GM21717 (cell line): ENCODE measurements at regions not wholly inside any gene's neighbourhood (a gene's known extent, or its start where the extent isn't known, plus 50 kb on each side); places are given as distances from the start of the nearest gene placed in this dataset.
"Not testable (repeated sequence)": the region's sequence is repeated elsewhere in the genome, so short reads cannot be mapped to it uniquely, and the experiment has no call there.

Experiments used
- ATAC-seq: cut with Tn5 transposase; IDR thresholded peaks from one replicate; pipeline ENCODE4 v1.9.1; 2021; ENCODE audit warnings: mild to moderate bottlenecking, moderate library complexity; ENCODE audit not compliant: unreplicated experiment

DNA sequence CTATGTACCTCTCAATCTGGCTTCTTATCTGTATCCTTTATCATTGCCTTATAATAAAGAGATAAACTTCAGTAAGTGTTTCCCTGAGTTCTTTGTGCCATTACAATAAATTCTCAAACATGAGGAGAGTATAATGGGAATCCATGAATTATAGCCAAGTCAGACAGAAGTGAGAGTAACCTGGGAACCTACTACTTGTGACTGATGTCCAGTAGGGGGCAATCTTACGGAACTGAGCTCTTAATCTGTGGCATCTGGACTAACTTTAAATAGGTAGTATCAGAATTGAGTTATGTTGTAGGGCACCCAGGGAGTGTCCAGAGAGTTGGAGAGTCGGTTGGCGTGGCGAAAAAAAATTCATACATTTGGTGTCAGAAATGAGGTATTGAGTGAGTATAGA is 542.6 kb downstream of the ZBBX start:
- peak; percentile 90 for ATAC-seq

DNA sequence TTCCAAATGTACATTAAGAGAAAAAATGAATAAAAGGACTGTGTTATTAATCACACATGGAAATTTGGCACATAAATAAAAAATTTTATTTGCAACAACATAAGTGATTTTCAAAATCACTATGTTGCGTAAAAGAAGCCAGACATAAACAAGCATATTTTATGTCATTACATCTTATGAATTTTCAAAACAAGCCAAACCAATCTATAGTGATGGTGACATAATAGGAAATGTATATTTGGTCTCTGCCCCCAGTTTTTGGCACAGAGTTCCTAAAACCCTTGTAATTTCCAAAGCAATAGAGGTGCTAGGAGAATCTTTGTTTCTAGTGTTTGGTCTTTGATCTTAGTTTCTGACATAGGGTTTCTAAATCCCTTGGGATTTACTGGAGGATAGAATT is 543.3 kb downstream of the ZBBX start:
- ATAC-seq: no peak

DNA sequence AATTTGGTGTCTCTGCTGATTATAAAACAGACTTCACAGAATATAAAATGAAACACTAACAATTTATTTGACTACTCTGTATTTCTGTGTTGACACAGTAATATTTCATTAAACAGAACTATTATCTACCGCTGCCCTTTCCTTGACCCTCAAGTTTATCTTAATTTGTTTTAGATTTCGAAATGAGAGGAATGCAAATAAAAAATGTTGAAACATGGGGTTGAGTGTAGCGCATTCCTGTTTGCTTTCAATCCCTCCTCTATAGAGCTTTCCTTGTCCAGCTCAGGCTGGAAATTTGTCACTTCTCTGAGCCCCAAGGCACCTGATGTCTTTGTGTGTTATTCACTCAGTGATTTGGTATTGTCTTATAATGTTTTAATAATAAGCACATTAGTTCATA is 550.2 kb downstream of the ZBBX start:
- no peak for ATAC-seq

DNA sequence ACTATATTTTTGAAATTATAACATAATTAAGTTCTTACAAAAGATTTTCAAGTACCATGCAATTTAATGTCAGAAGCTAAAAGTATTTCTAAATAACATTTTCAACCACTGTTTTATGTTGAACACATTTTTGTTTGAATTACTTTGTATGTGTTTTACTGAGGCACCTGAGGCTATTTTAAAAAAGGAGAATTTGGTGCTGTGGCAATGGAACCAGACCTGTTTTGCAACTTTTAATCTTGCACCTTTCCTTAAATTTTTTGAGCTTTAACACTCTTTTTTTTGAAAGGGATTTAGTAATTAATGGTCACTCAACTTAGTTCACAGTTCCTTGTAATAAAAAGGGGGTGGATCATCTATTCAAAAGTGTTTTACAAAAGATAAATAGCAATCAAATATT is 561.6 kb downstream of the ZBBX start:
- ATAC-seq: no peak

DNA sequence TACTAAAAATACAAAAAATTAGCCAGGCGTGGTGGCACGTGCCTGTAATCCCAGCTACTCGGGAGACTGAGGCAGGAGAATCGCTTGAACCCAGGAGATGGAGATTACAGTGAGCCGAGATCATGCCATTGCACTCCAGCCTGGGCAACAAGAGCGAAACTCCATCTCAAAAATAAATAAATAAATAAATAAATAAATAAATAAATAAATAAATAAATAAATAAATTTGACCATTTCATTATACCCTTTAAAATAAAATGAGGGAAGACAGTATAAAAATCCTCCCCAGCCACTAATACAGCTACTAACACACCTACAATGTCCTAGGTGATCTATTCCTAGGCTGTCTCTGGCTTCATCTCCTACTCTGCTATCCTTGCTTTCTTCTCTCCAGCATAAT is 562.8 kb downstream of the ZBBX start:
- not testable (repeated sequence) for ATAC-seq

DNA sequence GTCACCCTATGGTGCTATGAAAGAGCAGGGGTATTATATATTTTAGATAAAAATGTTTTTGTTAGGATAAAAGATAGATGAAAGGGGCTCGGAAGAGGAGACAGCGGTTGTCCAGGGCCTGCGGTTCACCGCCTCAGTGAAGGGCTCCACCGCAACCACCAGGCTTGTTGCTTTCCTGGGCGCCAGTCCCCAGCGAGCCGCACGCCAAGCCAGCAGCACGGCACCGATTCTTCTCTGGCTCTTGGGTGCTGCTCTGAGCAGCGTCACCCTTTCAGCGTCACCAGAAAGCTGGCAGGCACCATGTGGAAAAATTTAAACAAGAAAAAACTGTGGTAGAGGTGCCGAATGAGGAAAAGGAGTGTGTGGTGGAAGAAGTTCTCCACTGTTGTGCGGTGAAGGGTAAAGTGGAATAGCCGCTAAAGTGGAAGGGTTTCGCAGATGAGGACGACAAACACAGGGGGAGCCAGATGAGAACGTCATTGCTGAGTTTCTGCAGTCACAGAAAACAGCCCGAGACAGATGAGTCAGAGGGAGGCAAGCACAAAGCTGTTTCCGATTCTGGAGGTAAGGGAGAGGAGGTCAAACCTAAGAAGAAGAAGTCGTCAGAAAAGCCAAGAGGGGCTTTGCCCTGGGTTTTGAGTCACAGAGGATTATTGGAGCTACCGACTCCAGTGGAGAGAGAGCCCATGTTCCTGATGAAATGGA is 569.2 kb downstream of the ZBBX start:
- ATAC-seq: no peak

DNA sequence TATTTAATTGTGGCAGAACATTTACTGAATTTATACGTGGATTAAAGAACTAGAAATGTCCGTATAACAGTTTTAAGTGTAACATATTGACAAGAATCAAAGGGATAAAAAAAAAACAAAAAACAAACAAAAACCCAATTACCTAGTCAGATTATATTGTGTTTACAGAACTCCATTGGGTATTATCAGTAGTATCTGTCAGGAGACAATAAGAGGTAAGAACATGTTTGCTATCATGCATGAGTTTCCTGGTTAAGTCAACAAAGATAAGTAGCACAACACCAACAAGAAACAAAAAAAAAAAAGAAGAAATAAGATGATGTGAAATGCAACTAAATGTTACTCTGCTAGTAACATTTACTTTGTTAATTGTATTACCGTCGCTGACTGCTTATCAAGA is 570.6 kb downstream of the ZBBX start:
- ATAC-seq: no peak

DNA sequence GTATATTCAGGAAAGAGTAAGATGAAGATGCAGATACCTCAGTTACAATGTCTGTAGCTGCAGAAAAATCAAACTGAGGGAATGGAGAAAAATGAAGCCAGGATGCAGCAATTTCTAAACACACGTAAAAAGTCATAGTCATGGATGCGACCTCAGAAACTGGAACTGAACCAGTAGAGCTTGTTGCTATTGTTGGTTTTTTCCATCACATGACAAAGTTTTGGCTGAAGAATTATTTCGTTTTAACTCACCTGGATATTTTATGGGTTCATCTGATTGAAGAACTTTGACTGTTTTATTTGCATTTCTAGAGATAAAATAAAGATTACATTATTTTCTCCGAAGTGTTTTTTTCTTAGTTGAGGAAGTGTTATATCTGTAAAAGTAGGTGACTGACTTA is 591.2 kb downstream of the ZBBX start:
- ATAC-seq: no peak

DNA sequence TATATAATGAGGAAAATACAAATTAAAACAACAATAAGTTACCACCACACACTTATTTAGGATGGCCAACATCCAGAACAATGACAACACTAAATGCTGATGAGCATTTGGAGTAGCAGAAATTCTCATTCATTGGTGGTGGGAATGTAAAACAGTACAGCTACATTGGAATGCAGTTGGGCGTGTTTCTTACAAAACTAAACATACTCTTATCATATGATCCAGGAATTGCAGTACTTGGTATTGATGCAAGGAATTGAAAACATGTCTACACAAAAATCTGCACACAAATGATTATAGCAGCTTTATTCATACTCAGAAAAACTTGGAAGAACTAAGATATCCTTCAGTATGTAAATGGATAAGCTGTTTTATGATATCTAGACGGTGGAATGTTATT is 594.2 kb downstream of the ZBBX start:
- no peak for ATAC-seq

DNA sequence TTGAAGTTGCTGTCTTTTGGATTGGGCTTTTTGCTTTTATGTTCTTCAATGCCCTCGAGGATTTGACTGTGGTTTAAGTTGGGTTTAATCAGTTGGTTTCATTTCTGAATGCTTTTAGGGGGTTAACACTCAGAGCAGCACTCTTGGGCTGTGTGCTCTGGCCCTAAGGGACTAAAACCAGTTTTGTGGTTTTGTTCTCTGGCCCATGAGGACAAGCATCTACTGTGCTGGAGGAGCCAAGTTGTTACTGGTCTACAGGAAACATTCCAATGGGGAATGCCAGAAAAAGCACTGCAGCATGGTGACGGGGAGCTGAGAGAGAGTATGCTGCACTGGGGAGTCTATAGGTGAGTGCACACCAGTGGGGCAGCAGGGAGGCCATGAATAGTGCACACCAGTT is 596.9 kb downstream of the ZBBX start:
- ATAC-seq: no peak

DNA sequence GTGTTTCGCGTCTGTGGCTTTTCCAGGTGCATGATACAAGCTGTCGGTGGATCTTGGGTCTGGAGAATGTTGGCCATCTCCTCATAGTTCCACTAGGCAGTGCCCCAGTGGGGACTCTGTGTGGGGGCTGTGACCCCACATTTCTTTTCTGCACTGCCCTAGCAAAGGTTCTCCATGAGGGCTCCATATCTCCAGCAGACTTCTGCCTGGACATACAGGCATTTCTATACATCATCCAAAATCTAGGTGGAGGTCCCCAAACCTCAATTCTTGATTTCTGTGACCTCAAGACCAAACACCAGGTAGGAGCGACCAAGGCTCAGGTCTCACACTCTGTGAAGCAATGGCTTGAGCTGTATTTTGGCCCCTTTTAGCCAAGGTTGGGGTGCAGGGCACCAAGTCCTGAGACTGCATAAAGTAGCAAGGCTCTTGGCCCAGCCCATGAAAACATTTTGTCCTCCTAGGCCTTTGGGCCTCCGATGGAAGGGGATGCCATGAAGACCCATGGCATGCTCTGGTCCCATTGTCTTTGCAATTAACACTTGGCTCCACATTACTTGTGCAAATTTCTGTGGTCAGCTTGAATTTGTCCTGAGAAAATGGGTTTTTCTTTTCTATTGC is 615.3 kb downstream of the ZBBX start:
- no peak for ATAC-seq

DNA sequence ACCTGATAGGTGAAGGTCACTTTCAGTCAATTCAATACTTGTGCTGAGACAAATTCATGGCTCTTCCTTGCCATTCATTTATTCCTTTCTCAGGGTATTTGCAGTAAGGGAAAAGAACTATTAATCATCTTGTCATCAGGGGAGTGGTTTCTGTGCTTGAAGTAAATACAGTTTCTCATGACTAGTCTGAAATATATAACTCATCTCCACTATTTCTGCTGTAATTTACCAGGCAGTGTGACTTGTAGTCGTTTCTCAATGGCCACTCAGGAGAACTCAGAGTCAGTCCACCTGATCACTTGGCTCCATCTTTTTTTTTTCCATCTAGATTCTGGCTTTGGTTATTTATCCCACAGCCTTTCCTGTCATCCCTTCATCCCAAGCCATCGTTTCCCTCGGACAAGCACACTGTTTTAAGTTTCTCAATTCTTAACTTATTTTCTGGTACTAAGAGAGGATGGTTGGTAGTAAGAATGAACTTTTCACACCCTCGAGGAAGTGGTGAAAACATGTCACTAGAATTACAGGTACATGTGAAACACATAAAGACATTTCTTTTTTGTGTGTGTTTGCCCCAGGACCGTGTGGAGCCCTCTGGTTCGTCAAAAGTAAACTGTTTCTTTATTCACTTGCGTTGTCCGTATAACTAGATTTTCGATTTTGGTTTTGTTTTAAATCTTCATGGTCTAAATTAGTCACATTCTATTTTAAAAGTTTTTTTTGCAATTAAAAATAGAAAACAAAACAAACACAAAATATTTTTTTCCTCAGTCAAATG is 620.2 kb downstream of the ZBBX start:
- ATAC-seq: no peak

DNA sequence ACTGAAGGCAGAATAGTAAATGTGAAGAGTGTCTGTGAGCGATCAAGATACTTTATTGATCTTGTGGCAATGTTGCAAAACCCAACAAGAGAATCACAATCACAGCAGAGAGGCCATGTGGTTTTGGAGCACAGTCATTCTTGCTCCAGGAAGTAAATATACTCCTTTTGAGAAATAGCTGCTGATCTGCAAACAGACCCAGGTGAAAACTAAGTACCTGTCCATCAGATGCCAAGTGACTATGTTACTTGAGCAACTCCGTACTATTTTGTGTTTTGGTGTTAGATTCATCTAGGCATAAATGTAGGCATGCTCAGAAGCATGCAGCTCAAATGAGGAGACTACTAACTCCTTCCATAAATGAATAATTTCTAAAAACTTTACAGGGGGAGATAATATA is 627.9 kb downstream of the ZBBX start:
- ATAC-seq: no peak

DNA sequence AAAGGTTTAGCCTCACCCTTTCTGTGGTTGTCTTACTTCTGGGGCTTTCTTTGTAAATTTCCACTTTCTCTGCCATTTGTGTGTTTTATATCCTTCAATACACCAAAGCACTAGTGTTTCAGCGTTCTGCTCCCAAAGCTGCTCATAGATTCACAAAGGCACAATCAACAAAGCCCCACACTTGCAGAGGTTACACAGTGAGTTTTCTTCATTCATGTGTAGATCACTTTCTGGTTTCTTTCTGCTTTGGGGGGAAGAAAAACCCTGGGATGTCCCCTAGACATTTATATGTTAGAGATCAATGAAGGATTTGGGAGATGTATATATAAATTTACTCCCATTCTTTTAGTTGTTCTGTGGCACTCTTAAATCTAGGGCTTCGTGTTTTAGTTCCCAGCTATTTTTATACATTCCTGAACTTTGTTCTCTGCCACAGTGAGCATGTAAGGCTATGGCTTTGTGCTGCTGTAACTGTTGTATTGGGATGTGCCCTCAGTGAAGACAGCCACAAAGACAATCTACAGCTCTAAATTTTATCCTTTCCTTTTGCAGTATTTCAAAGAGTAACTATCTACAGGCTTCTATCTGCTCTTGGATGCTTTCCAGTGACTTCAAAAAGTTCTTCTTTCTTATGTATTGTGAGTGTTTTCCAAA is 636.5 kb downstream of the ZBBX start:
- no peak for ATAC-seq

DNA sequence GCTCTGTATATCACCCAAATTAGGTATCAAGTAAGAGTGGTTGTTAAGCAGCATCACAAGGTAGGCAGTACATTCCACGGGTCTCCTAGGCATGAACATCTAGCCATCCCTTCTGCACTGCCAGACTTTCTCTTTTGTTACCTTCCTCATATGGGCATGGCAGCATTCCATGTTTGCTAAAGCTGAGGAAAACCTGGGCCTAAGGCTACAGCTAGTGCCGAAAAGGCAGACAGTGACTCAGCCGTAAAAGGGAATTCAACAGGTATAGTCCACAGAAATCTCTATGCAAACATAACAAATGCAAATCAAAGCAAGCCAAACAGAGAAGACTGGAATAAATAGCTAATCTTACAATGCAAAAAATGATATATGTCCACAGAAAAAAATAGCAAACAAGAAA is 645.4 kb downstream of the ZBBX start:
- no peak for ATAC-seq

DNA sequence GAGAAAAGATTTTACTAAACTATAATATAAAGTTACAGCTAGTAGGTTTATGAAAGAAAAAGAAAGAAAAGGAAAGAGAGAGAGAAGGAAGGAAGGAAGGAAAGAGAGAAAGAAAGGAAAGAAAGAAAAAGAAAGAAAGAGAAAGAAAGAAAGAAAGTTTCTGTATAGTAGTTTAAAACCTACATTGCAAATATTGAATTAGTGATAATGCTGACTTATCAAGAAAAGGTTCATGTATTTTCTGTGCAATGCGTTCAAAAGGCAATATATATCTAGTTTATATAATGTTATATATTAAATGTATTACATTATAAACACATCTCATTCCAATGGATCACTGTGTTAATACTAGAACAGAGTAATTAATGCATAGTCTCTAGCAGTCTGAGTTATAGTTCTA is 648.4 kb downstream of the ZBBX start:
- no peak for ATAC-seq

DNA sequence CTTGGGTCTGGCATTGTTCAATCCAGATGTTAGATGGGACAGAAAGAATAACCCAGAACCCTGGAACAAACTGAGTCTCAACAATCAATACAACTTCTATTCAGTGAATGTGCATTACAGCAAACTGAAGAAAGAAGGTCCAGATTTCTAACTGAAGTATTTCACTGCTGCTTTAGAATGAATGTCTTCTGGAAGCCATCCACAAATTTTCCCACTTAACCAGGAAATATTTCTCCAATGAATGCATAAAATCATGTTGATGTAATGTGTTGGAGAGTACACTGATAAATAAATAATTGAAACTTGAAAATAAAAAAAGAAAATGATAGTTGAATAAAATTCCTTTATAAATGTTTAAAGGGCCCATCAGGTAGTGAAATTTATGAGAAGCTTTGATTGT is 658.6 kb downstream of the ZBBX start:
- ATAC-seq: no peak

DNA sequence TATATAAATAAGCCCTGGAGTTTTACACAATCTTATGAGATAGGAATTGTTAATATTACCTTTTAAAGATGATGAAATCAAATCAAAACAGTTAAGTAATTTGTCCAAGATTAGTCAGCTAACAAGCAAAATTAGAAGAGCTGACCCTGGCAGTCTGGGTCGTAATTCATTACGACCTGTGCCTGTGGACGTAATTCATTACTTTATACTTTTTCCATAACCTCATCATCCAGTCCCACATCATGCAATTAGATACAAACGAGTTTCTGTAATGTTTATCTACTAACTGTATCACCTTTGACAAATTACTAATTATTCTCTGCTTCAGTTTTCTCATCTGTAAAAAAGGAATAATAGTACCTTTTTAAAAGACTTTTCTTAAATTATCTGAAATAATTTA is 665.9 kb downstream of the ZBBX start:
- no peak for ATAC-seq

DNA sequence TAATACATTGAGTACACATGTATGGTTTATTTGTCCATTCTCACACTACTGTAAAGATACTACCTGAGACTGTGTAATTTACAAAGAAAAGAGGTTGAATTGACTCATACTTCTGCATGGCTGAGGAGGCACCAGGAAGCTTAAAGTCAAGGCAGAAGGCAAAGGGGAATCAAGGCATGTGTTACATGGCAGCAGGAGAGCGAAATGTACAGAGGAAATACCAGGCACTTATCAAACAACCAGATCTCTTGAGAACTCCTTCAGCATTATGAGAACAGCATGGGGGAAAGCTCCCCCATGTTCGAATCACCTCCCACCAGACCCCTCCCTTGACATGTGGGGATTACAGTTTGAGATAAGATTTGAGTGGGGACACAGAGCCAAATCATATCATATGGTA is 666.3 kb downstream of the ZBBX start:
- no peak for ATAC-seq

DNA sequence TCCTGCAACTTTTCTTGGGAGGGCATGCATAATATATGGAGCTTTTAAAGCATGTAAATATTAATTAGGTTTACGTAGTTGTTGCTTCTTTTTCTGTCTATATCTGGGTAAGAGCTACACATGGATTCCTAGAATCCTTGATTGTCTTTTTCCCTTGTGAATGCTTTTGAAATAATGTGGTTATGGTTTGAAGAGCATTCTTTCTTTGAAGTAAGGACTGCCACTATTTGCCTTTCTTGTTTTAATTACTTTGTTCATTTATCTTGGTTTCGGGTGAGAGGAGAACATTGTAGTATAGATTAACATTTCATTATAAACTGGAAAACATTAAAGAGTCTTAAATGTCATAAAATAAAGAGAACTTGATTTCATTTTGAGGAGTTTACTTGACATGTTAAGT is 674.0 kb downstream of the ZBBX start:
- no peak for ATAC-seq

DNA sequence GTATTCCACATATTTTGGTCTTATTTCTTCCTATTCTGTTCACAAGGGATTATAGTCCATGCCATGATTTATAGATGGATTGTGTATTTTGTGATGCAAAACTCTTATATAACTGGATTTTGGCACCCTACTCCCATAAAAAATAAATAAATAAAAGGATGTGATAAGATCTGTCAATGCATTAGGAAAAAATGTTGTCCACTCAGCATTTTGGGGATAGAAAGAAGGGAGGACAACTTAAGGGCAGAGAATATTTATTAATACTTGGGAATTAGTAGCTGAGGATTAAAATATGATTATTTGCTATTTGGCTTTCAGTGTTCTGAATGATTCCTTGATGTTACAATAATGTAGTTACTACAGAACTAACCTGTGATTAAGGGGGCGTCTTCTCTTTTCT is 682.6 kb downstream of the ZBBX start:
- ATAC-seq: no peak

DNA sequence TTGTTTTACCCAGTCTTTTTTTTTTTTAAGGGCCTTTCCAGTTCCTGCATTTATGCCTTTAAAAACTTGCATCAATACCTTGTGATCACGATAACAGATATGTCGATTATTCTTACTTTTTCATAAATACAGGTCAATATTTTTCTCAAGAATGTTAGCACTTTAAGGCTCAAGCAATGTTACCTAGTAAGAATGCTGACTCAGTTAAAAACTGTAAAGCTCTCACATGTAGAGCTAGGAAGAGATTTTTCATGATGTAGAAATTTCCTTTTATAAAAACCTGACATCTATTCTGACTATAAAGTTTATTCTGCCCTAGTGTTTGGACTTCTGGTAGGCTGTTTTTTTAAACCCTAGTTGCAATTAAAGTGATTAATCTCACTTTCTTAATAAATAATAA is 684.0 kb downstream of the ZBBX start:
- ATAC-seq: no peak
